ENCODE measurements at regions not wholly inside any gene's neighbourhood (a gene's known extent, or its start where the extent isn't known, plus 50 kb on each side); places are given as distances from the start of the nearest gene placed in this dataset.
A peak's percentile ranks its signal among the peaks of the same experiment; 100 is the strongest.

GRCh38 chr11:121241343-121242211, 51.0 kb upstream of the SC5D start:
- DNase-seq: peak; percentile 73
